Dendritic cell treated with granulocyte-macrophage colony-stimulating factor and Interleukin-4, amounts not matched to agents 40 ng/mL and 50 ng/mL, for 4 days (primary cell): ENCODE measurements at regions not wholly inside any gene's neighbourhood (a gene's known extent, or its start where the extent isn't known, plus 50 kb on each side); places are given as distances from the start of the nearest gene placed in this dataset.
A peak's percentile ranks its signal among the peaks of the same experiment; 100 is the strongest.

Experiments used
- H3K27ac Mint-ChIP-seq: one replicate; pipeline ENCODE4 v1.8.0; 2022; ENCODE audit warnings: mild to moderate bottlenecking, mixed read lengths
- H3K27me3 Mint-ChIP-seq: one replicate; pipeline ENCODE4 v1.8.0; 2022; ENCODE audit warnings: mild to moderate bottlenecking, mixed read lengths
- H3K36me3 Mint-ChIP-seq: one replicate; pipeline ENCODE4 v1.8.0; 2022; ENCODE audit warnings: low read depth, mixed read lengths
- H3K4me1 Mint-ChIP-seq: one replicate; pipeline ENCODE4 v1.8.0; 2022; ENCODE audit warnings: low read depth, mixed read lengths
- H3K4me3 Mint-ChIP-seq: one replicate; pipeline ENCODE4 v1.8.0; 2022; ENCODE audit warnings: mild to moderate bottlenecking, moderate library complexity, mixed read lengths
- H3K9me3 Mint-ChIP-seq: one replicate; pipeline ENCODE4 v1.8.0; 2022; ENCODE audit warnings: mixed read lengths
- intact Hi-C: fragments of 100-400 bp; cut with micrococcal nuclease; formaldehyde crosslinking; loops from one replicate; pipeline ENCODE4 v1.15.0; 2022

GRCh38 chr6:138691595-138692057 lies 81.9 kb upstream of the CCDC28A start:
- Mint-ChIP-seq H3K4me1 (peaks cover 18% of the 10 kb centered on the region), H3K27me3 (peaks cover 25% of the 10 kb centered on the region), H3K36me3 (peaks cover 6% of the 10 kb centered on the region), H3K9me3 (no peaks in the 10 kb centered on the region), H3K4me3 (peak overlapping the region; percentile 99), H3K27ac (peak overlapping the region; percentile 92)
- intact Hi-C loops: loop anchor here (2.0 to 10.0 kb wide), 6 partner anchors 19 to 577 kb away; partner anchors contain the start of genes CCDC28A and REPS1

GRCh38 chr6:138692058-138692977 lies 81.3 kb upstream of the CCDC28A start:
- Mint-ChIP-seq H3K4me3 (peak overlapping the region; percentile 99), H3K4me1 (peaks cover 18% of the 10 kb centered on the region), H3K9me3 (no peaks in the 10 kb centered on the region), H3K27me3 (peaks cover 27% of the 10 kb centered on the region), H3K36me3 (peaks cover 6% of the 10 kb centered on the region), H3K27ac (peak overlapping the region; percentile 92)
- intact Hi-C loops: loop anchor here (2.0 to 10.0 kb wide), 6 partner anchors 20 to 578 kb away; partner anchors contain the start of genes CCDC28A and REPS1

DNA sequence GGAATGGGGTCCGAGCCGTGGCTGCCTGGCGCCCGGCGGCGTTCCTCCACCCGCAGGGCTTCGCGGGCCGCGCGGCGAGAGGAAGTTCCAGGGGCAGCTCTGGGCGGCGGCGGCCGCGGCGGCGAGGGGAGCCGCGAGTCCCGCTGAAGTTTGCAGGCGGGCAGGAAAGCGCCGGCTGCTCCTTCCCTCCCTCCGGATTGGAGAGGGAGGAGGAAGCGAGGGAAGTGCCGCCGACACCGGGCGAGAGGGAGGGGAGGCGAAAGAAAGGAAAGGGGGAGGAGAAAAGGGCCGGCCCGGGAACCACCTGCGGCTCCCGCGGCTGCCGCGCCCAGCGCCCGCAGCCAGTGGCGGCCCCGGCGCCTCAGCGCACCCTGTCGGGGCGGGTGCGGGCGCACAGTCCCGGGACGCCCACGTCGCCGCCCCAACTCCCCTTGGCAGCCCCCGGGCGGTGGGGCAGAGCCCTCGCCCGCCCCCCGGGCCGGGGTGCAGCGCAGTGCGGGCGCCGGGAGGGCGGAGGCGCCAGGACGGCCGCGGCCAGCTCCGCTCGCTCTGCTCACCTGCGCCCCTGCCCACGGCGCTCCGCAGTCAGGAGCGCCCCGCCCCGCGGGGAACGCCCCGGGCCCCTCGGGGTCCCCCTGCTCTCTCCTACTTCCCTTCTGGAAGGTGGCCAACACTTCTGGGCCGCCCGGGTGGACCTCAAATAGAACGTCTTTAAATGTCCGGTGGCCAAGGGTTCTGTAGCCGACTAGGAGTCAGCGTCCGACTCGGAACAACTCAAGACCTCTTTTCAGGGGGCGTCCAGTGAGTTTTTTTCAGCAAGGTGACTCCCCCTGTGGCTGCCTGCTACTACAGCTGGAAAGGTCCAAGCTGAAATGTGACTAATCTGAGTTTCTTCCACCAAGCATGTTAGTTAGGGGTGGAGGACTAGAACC lies 80.3 kb upstream of the CCDC28A start:
- peak overlapping the region; percentile 99 for H3K4me3 Mint-ChIP-seq
- H3K9me3 Mint-ChIP-seq: no peaks in the 10 kb centered on the region
- peaks cover 18% of the 10 kb centered on the region for H3K4me1 Mint-ChIP-seq
- peaks cover 6% of the 10 kb centered on the region for H3K36me3 Mint-ChIP-seq
- peaks cover 30% of the 10 kb centered on the region for H3K27me3 Mint-ChIP-seq
- peak overlapping the region; percentile 92 for H3K27ac Mint-ChIP-seq
- intact Hi-C loops: loop anchor here (2.0 to 10.0 kb wide), 6 partner anchors 20 to 578 kb away; partner anchors contain the start of genes CCDC28A and REPS1

GRCh38 chr6:138695193-138695592 lies 78.4 kb upstream of the CCDC28A start:
- Mint-ChIP-seq H3K27ac (no peak overlapping the region), H3K4me1 (peaks cover 18% of the 10 kb centered on the region), H3K9me3 (no peaks in the 10 kb centered on the region), H3K36me3 (peaks cover 6% of the 10 kb centered on the region), H3K27me3 (peaks cover 30% of the 10 kb centered on the region), H3K4me3 (no peak overlapping the region)
- intact Hi-C loops: loop anchor here (10.0 kb wide), 2 partner anchors 290 to 580 kb away; partner anchors contain the start of gene REPS1

DNA sequence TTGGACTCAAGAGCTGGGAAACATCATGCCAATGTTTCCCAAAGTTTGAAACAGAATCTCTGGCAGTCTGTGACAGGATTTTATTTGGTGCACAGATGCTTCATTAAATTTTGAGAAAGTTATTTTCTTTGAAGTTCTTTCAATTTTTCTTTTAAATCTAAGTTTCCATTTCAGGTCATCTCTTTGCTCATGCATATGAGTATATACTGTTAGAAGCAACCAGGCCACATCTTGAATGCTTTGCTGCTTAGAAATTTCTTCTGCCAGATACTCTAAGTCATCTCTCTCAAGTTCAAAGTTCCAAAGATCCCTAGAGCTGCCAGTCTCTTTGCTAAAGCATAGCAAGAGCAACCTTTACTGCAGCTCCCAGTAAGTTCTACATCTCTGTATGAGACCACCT lies 59.1 kb upstream of the CCDC28A start:
- intact Hi-C loops: no loop called here
- Mint-ChIP-seq H3K9me3 (peaks cover 20% of the 10 kb centered on the region), H3K4me3 (no peak overlapping the region)

DNA sequence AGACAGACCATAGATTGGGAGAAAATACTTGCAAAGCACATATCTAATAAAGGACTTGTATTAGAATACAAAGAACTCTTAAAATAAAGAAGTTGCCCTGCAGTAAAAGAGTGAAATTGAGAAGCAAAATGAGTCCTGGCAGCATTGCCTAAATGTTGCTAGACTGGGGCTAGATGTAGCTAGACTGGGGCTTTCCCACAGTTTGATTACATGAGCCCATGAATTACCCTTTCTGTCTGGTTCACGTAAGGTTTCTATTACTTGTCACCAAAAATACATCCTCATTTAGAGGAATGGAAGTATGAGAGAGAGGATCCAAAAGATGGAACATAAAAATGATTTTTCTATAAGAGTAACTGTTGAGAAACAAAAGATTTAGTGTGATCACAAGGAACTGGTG lies 57.6 kb upstream of the CCDC28A start:
- Mint-ChIP-seq H3K36me3 (no peaks in the 10 kb centered on the region), H3K4me1 (peaks cover 9% of the 10 kb centered on the region), H3K27ac (no peak overlapping the region), H3K4me3 (no peak overlapping the region), H3K9me3 (peaks cover 20% of the 10 kb centered on the region), H3K27me3 (peaks cover 2% of the 10 kb centered on the region)
- intact Hi-C loops: no loop called here

More for the DNA sequence above, 59.1 kb upstream of the CCDC28A start:
- Mint-ChIP-seq H3K27me3 (peaks cover 2% of the 10 kb centered on the region), H3K27ac (no peak overlapping the region), H3K4me1 (peaks cover 2% of the 10 kb centered on the region), H3K36me3 (no peaks in the 10 kb centered on the region)

- Mint-ChIP-seq H3K4me1 (peaks cover 10% of the 10 kb centered on the region), H3K4me3 (no peak overlapping the region), H3K27me3 (no peaks in the 10 kb centered on the region), H3K27ac (no peak overlapping the region), H3K36me3 (no peaks in the 10 kb centered on the region), H3K9me3 (peaks cover 20% of the 10 kb centered on the region)
- intact Hi-C loops: no loop called here
Observed at GRCh38 chr6:138716971-138717665, 56.5 kb upstream of the CCDC28A start.

- Mint-ChIP-seq H3K27me3 (no peaks in the 10 kb centered on the region), H3K4me3 (no peak overlapping the region), H3K27ac (peak overlapping the region; percentile 54), H3K36me3 (no peaks in the 10 kb centered on the region), H3K9me3 (peaks cover 14% of the 10 kb centered on the region), H3K4me1 (peaks cover 30% of the 10 kb centered on the region)
- intact Hi-C loops: no loop called here
Observed at GRCh38 chr6:138719011-138719635, 54.4 kb upstream of the CCDC28A start.

GRCh38 chr6:138719744-138720143 lies 53.8 kb upstream of the CCDC28A start:
- intact Hi-C loops: no loop called here
- peak overlapping the region; percentile 54 for H3K27ac Mint-ChIP-seq
- H3K36me3 Mint-ChIP-seq: no peaks in the 10 kb centered on the region

DNA sequence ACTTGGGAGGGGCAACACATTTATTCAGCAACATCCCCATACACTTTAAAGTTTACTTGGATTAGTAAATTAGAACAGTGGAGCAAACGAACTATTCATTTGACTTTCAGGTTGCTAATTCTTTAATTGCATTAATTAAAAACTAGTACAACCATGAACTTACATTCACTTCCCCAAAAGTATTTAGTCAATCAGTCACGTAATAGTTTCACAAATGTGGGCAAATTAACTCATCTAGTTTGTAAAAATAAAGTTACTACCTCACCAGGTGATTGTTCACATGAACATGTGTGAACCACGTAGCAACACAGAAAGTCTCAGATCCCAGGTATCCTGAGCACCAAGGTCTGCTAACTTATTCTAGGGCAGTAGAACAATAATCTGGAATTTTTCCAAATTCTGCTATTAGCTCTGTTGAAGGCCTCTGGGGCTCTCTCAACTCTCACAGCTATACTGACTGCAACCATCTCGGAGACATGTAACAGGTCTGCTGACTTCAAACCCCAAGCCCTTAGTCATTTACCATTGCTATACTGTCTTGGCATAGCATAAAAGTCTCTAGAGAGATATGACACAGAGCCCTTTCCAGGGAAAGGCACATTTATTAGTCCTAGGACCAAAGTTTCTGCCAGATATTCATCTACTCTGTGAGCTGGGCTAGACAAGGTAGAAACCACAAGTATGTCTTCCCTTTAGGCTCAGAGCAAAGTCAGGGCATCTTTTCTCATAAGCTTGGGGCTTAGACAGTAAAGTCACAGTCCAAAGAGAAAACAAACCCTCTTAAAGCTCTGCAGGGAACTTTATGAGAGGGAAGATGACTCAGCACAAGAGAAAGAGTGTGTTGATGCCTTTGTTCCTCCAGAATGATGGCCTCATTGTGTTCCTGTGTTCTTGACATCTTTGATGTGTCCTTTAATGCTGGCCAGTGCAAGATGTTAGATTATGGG lies 50.9 kb upstream of the CCDC28A start:
- no peak overlapping the region for H3K4me3 Mint-ChIP-seq
- no peaks in the 10 kb centered on the region for H3K27me3 Mint-ChIP-seq
- intact Hi-C loops: no loop called here
- no peaks in the 10 kb centered on the region for H3K36me3 Mint-ChIP-seq
- peaks cover 38% of the 10 kb centered on the region for H3K4me1 Mint-ChIP-seq
- no peaks in the 10 kb centered on the region for H3K9me3 Mint-ChIP-seq
- no peak overlapping the region for H3K27ac Mint-ChIP-seq

More at GRCh38 chr6:138719744-138720143, 53.8 kb upstream of the CCDC28A start:
- Mint-ChIP-seq H3K27me3 (no peaks in the 10 kb centered on the region), H3K4me1 (peaks cover 31% of the 10 kb centered on the region), H3K9me3 (peaks cover 8% of the 10 kb centered on the region), H3K4me3 (no peak overlapping the region)
